GM13976 (cell line): ENCODE measurements at regions not wholly inside any gene's neighbourhood (a gene's known extent, or its start where the extent isn't known, plus 50 kb on each side); places are given as distances from the start of the nearest gene placed in this dataset.
"Not testable (repeated sequence)": the region's sequence is repeated elsewhere in the genome, so short reads cannot be mapped to it uniquely, and the experiment has no call there.

Source experiments
- DNase-seq: peaks from one replicate; pipeline ENCODE4 v3.0.0; 2012; ENCODE audit warnings: low spot score
- CTCF ChIP-seq: IDR thresholded peaks from 2 replicates; pipeline ENCODE4 v1.5.1; 2012; ENCODE audit warnings: borderline replicate concordance, mild to moderate bottlenecking; ENCODE audit not compliant: insufficient read depth; ENCODE audit errors: extremely low read depth, missing control alignments, control extremely low read depth
- in situ Hi-C: fragments of 300-500 bp; cut with MboI; formaldehyde crosslinking; loops from one replicate; pipeline ENCODE4 v1.12.0; 2022; ENCODE audit warnings: low sequenced_read_pairs, mixed read lengths, inconsistent platforms; ENCODE audit not compliant: unreplicated experiment

- peak; percentile 21 for DNase-seq
- no peak for TF ChIP-seq CTCF
- in situ Hi-C loops: no loop called here
Measured at GRCh38 chr20:29409833-29410805, 1847.3 kb upstream of the DEFB115 start.

- no peak for TF ChIP-seq CTCF
- in situ Hi-C loops: no loop called here
- DNase-seq: peak; percentile 16
Measured at GRCh38 chr20:29410806-29411457, 1846.5 kb upstream of the DEFB115 start.

- in situ Hi-C loops, DNase-seq: not testable (repeated sequence)
Measured at GRCh38 chr20:29411458-29411820, 1846.0 kb upstream of the DEFB115 start.

GRCh38 chr20:29419378-29419777 is 1838.1 kb upstream of the DEFB115 start:
- no peak for TF ChIP-seq CTCF
- in situ Hi-C loops: no loop called here
- DNase-seq: no peak

- in situ Hi-C loops: no loop called here
- no peak for TF ChIP-seq CTCF
- no peak for DNase-seq
Measured at GRCh38 chr20:29427201-29428060, 1830.0 kb upstream of the DEFB115 start.

- no peak for DNase-seq
- in situ Hi-C loops: no loop called here
- TF ChIP-seq CTCF: no peak
Measured at GRCh38 chr20:29430531-29430930, 1826.9 kb upstream of the DEFB115 start.

GRCh38 chr20:29440721-29441120 is 1816.7 kb upstream of the DEFB115 start:
- in situ Hi-C loops, DNase-seq: not testable (repeated sequence)
